GM19351 (cell line): ENCODE measurements at regions not wholly inside any gene's neighbourhood (a gene's known extent, or its start where the extent isn't known, plus 50 kb on each side); places are given as distances from the start of the nearest gene placed in this dataset.

Experiments used
- ATAC-seq: cut with Tn5 transposase; IDR thresholded peaks from one replicate; pipeline ENCODE4 v1.9.1; 2021; ENCODE audit warnings: mild to moderate bottlenecking, moderate library complexity; ENCODE audit not compliant: unreplicated experiment

DNA sequence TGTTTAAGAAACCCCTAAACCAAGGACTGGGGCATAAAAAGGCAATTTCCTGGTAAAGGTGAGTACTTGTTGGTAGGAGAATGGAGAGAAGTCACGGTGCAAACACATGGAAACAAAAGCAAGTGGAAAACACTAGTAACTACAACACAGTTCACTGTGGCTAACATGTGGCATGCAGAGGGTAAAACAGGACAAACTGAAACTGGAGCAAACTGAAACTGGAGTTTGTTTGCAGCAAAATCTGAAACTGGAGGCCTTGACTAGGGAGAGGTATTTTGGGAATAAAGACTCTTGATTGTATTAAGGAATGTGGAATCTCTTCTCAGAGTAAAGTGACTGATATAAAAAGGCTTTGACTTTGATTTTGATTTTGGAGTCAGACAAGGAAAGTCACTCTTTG is 376.3 kb upstream of the PRMT6 start:
- ATAC-seq, result no peak

DNA sequence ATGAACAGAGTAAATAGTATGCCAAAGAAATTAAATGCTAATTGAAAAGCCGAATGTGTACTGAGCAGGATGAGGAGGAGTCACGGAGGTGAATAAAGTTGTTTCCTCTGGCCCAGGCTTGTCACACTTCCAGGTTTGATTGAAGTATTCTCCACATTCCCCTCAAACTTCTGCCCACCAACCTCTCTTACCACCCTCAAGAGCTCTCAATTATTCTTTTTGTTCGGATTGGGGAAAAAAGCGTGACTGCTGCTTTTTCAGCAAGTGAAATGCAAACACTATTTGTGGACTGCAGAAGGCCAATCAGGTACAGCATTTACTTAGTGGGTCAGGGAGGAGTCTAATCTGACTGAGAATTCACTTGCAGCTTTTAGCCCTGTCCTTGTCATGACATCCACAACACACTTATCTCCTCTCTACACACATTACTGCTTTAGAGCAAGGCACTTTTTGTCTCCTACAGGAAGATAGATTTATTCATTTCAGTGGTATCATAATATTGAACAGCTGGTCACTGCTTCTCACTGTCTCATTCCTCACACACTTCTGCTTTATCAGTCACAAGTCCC is 375.6 kb upstream of the PRMT6 start:
- no peak for ATAC-seq

DNA sequence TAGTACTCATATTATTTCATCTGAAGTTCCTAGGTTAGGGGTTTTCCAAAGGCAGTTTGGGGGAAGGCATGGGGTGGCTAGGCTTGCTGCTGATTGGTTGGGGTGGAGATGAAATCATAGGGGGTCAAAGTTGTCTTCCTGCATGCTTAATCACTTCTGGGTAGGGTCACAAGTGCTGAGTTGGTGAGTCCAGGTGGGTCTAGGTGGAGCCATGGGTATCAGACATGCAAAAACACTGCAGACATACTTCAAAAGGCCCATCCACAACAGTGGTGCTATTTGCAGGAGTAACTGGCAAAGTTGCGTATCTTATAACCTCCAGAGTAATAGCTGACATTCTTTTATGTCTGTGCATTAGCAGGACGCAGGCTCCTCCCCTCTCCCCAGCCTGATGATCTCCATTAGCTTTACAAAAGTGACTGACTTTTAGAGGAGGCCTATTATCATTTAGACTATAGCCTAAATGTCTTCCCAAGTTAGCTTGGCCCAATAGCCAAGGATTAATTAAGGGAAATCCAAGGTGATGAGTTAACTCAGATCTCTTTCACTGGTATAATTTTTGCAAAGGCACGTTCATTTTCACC is 374.4 kb upstream of the PRMT6 start:
- ATAC-seq, result no peak

DNA sequence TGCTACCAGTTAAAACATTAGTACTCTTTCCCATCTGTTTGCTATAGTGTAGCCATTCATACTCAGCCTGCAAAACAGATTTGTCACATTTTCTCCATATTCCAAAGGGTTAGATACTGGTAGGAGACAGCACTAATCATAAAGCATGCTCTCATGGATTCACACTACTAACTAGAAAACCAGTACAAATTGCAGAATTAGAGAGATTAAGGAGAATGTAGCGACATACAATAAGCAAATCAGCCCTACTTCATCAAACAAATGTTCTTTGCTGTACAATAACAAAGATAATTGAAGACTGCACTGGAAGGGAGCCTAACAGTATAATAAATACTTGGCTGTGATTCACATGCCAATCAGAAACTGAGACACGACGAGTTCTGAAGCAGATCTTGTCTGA is 368.0 kb upstream of the PRMT6 start:
- no peak for ATAC-seq

DNA sequence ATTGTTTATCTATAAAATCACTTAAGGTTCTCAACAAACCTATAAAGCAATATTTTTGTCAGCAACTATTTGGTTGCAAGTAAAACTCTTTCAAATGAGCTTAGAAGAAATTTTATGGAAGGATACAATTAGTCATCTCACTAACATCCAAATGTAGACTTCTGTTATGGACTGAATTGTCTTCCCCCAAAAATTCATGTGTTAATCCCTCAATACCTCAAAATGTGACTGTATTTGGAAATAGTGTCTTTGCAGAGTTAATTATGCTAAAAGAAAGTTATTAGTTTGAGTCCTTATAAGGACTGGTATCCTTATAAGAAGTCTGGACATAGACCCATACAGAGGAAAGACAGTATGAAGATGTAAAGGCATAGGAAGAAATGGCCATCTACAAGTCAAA is 357.8 kb upstream of the PRMT6 start:
- no peak for ATAC-seq

DNA sequence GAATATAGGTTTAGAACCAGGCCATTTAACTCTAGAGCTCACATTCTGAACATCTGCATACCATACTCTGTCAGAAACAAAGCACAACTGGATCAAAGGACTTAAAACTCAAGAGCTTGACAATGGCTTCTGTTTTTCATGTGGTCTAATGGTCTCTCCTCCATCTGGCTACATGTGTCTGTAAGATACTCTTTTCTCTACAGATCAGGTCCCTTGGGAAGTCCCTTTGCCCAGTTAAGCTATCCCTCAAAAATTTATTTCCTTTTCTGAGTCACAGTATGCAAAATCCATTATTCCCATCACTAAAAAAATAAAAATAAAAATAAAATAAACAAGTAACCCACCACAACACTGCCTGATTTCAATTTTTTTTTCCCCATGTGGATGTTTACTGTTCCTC is 357.0 kb upstream of the PRMT6 start:
- no peak for ATAC-seq

DNA sequence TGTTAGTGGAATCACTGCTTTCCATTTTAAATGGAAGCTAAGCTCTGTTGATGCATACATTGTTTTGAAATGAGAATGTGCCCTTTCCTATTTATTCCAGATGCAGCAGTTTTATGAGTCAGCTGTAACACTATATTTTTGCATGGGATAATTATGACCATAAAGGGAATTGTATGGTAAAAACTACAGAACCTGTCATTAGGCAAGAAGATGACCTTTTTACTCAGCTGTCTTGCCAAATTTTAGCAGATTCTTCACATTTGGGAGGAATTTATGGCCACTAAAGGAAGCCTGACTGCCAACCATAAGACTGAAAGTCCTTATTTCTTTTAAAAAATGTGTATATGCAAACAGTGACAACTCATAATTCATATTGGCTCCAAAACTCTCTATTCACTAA is 356.3 kb upstream of the PRMT6 start:
- ATAC-seq, result no peak

DNA sequence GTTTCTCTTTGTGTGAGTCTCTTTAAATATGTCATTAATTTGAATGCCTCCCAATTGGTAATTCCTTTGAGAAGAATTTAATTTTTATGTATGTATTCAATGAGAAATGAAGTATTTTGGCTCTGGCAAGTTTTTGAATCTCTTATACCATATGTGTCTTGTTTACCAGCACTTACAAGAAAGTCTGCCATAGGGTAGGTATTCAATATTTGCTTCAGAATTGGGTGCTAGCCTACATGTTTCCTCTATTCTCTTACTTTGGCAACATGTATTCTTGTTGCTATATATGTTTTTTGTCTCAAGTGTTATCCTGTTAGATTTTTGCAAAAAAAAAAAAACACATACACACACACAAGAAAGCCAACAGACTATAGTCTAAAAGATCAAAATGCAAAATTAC is 350.5 kb upstream of the PRMT6 start:
- no peak for ATAC-seq

DNA sequence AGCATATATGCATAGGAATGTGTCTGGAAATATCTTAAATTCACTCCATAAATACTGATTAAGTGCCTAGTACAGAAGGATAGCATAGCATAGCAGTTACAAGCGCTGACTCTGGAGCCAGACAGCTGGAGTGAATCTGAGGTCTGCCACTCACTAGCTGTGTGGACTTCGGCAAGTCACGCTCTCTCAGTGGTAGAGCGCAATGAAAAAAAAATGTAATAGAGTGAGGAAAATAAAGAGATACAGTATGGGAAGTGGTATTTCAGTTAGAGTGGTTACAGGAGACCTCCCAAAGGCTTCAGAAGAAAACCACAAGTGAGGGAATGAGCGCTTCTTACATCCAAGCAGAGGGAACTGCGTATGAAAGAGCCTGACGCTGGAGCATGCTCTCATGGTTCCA is 338.9 kb upstream of the PRMT6 start:
- no peak for ATAC-seq

DNA sequence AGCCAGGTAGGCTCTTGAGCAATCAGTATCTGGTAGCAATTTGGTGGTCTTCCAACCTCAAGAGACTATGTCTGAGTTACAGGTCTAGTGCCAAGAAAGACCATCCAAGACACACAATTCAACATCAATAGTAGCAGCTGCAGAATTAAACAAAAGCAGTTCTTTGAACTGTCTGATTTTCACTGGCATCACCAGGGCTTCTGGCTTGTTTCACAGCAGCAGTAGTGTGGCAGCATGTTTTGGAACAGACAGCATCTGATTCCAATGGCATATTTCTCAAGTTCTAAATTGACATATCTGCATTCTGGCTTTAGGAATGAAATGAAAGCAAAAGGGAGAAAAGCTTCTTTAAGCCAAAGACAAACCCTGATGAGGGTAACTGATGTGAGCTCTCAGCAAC is 334.7 kb upstream of the PRMT6 start:
- no peak for ATAC-seq

DNA sequence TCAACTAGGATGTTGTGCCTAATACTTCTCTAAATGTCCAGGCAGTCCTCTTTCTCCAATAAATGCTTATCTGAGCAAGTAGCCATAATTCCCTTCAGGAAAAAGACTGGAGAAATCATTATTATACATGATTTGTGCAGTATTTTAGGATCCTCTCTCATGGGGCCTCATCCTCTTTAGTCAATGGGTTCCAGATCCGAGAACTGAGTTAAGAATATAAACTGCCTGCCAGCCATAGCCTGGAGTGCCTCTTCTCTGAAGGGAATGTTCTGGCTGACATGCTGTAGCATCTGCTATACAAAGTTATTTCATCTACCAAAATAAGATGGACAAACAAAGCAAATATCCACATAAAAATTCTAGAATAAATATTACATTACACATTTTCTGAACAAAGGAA is 334.0 kb upstream of the PRMT6 start:
- ATAC-seq, result no peak

DNA sequence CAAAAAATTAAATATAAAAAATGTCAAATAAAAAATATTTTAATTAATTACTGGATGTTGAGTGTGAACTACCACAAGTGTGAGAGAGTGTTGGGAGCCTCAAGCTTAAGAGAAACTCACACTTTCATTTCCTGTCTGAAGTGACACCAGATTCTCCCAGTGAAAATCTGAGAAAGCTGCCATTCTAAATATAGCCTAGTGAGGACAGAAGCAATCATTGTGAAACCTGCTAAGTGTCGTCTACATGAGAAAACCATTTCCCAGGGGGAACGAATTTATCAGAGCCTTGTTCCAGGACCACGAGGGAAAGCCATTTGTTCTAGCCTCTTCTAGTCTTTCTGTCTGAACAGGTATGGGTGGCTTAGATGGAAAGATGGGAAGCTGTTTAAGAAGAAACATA is 329.3 kb upstream of the PRMT6 start:
- ATAC-seq, result peak; percentile 95

DNA sequence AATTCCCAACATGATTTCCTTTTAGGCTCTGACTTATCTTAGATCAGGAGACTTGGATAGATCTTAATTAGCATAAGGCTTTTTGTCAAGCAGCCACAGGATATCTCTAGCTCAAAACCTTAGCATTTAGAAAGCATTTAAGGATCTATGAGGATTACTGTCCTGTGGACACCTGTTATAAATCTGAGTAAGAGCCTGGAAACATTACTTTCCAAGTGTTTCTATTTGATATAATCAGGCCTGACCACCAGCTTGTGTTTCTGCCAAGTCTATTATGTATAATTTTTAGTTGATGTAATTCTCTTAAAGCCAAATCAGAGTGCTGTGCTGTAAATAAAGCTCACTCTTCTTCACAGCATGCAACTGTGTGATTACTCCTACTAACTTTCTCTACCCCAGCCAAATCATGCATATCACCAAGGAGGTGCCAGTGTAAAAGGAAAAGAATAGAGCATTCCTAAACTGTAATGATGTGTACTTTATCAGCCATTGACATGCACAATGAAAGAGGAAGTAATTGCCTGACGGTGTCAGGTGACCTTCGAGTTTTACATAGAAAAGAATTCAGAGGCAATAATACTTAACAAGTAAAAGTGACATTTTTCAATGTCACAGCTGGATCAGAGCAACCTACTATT is 309.9 kb upstream of the PRMT6 start:
- ATAC-seq, result no peak

DNA sequence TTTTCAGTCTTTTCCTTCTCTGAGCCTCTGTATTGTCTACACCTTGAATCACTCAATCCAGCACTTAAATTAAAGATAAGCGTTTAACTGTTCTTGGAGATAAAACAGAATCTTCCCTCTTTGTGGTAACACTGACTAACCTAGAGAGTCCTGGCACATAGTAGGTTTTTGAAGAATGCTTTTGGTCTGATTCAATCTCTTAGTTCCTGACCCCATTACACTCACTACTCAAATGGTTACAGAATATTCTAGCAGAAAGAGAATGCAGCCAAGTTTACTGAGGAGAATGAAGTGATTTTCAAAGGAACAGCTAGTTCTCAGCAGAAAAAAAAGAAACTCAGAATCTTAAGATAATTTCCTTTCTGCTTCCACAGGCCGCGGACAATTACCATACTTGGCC is 309.2 kb upstream of the PRMT6 start:
- no peak for ATAC-seq

DNA sequence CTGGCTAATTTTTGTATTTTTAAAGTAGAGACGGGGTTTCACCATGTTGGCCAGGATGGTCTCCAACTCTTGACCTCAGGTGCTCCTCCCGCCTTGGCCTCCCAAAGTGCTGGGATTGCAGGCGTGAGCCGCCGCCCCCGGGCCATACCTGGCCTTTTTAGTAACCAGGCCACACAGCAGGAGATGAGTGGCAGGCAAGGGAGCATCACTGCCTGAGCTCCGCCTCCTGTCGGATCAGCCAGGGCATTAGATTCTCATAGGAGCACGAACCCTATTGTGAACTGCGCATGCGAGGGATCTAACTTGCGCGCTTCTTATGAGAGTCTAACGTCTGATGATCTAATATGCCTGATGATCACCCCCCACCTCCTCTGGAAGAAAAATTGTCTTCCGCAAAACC is 308.7 kb upstream of the PRMT6 start:
- ATAC-seq, result no peak

DNA sequence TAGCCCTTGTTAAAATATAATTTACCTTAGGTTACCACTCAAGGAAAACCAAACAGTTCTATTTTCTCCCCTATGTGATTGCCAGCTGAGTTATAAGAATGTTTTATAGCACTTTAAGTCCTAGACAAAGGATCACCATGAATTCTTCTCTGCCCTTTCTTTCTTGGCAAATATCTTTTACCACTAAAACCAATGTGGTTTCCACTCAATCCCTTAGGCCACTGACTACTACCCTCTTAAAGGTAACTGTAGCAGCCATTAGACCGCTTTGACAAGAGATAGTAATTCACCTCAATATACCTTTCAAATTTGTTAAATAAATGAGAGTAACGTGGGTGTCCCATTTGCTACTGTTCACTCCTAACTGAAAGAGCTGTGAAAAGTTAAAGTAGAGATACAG is 307.9 kb upstream of the PRMT6 start:
- no peak for ATAC-seq

DNA sequence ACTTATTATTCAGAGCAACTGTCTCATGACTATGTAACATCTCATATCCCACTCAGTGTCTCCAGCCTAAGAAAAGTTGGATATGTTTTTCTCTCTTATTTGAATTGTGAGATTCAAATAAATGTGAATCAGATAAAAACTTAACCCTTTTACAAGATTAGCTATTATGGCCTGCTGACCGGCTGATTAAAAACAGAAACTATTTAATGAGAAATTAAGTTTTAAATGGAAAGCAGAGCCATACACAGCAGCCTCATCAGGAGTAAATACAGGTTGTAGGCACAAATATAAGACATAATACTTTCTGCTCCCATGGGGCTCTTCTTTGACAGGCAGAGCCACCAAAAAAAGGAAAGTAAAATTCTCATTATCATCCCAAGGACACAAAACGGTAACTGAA is 307.0 kb upstream of the PRMT6 start:
- no peak for ATAC-seq

DNA sequence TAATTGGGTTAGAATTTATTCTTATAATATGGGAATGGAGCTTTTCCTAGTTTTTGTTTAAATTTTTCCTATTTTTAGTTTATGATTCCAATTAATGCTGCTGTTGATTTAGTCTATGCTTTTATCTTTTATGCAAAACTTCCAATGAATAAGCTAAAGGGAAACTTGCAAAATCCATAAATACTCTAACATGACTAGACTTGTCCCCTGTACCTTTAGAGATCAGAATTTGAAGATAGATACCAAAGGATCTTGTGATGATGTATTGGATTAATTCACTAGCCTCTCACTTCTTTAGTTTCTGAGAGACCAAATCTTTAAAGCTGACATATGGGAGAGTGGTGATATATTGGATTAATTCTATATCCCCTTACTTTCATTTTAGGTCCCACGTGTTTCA is 306.6 kb upstream of the PRMT6 start:
- no peak for ATAC-seq

DNA sequence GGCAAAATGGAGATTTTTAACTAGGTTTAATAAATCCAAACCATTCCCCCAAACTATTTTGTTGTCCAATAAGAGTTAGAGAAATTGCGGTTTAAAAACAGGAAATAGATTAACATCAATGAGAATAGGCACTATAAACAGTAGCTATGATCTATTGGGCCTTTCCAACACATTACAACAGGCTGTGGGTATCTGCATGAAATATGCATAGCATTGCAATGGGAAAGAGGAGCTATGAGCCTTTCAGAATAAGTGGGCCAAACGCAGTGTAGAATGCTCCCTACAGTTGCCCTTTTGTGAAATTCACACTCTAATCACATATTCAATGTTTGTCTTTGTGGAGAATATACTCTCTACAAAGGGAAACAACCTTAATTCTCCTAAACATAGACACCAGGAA is 305.5 kb upstream of the PRMT6 start:
- no peak for ATAC-seq

DNA sequence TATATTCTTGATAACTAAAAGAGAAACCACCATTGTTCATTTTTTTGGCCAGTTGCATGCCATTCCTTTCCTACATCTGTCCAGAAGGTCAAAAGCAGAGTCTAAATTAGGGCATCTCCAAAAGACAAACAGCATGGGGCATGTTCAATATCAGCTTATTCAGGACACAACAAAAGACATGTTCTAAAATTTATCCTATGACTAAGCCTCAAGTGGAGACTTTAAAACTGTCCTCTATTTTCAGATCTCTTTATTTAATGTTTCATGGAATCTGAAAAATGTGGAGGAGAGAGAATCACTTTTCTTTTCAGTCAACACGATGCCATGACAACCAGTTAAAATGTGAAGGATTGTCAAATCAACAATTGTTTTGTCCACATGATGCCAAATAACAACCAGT is 303.4 kb upstream of the PRMT6 start:
- no peak for ATAC-seq

DNA sequence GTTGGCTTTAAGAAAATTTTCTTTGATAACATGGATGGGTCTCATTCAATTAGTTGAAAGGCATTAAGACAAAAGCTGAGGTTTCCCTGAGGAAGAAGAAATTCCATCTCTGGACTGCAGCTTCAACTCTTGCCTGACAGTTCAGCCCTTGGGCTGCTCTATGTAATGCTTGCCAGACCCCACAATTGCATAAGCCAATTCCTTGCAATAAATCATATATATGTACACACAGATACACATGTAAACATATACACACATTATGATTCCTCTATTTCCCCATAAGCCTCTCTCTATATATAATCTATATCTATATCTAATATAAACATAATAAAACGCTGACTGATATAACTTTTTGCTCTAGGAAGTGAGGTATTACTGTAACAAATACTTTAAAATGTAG is 301.5 kb upstream of the PRMT6 start:
- ATAC-seq, result no peak

DNA sequence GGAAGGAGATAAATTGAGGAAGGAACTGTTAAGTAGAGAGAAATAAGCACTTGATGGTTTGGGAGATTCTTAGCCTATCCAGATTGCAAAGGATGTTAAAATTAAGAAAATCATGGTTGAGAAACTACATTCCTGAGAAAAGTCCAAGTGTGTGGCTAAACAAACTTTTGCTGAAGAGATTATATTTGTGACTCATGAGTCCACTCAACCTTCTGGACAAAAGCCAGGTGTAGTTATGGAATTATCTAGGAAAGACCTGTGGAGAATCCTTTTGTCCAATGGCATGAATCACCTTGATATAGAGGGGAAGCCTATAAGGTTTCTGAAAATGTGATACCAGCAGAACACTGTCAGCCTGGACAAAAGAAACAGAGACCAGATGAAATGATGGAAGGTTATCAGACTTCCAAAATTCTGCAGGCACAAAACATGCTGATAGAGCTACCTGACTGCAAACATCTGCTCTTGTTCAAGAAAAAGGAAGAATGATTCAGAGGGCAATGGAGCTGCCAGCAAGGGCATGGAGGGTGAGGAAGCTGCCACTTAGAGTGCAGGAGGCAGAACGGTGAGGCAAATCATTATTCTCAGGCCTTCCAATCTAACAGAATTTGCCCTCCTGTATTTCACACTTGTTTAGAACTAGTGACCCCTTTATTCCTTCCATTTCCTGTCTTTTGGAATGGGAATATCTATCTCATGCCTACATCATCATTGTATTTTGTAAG is 300.6 kb upstream of the PRMT6 start:
- no peak for ATAC-seq
